GM12891 (cell line): ENCODE measurements at regions not wholly inside any gene's neighbourhood (a gene's known extent, or its start where the extent isn't known, plus 50 kb on each side); places are given as distances from the start of the nearest gene placed in this dataset.

Experiments
- POLR2A ChIP-seq: IDR thresholded peaks from 2 replicates; pipeline ENCODE4 v1.6.1; 2011; ENCODE audit warnings: low read depth, low read length, control low read depth
- TAF1 ChIP-seq: IDR thresholded peaks from 2 replicates; pipeline ENCODE4 v1.6.1; 2011; ENCODE audit warnings: low read depth, low read length, control low read depth

DNA sequence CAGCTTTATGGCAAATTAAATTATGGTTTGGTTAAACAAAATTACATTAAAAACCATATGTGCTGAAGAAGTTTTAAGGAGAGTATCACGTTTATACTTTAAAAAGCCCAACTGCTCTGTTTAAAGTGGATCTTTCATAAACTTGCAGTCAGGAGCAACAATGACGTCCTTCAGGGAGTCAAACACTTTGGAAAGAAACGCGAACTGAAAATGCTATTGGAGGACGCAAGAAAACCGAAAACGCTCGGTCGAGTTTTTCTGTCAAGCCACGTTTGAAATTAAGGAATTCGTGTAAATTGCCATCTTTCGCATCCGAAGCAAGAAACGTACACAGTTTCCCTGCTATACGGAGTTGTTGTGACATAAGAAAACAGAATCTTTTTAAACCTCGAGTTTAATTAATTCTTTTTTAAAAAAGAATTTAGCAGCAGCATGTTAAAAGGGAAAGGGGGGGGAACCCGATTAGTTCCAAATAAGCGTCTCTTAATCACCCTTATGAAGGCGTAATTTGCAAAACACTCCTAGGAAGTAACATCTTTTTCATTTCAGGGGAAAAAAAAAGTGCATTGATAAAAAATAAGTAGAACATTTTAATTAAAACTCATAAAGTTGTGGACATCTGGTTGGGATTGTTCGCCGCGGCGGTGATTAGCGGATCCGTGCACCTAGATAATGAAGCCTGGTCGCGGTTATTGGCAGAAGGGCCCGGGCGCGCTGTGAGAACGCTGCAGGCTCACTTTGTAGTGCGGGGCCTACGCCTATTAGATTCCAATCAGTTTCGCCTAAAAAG, 295.4 kb downstream of the TFAP2C start:
- TF ChIP-seq POLR2A: no peak
- TF ChIP-seq TAF1: no peak
